Transverse colon (tissue), 4 donors: ENCODE measurements at regions not wholly inside any gene's neighbourhood (a gene's known extent, or its start where the extent isn't known, plus 50 kb on each side); places are given as distances from the start of the nearest gene placed in this dataset.

Source experiments
- CTCF ChIP-seq, 5 experiments: fragments of 200-600 bp in 3 of 5; fragments of 450-650 bp in 2 of 5; sonication (generic) in 3 of 5; IDR thresholded peaks; 1 replicate in 2 of 5; 2 replicates in 3 of 5; pipeline ENCODE4 v1.5.1; 2016 to 2017; ENCODE audit warnings: antibody characterized with exemption in 5 of 5, inconsistent platforms in 3 of 5, mild to moderate bottlenecking in 2 of 5, moderate library complexity in 1 of 5
- POLR2AphosphoS5 ChIP-seq, 3 donors: sonication (generic); formaldehyde crosslinking; IDR thresholded peaks; one replicate each; pipeline ENCODE4 v1.6.1; 2016; ENCODE audit warnings: antibody characterized with exemption in 3 of 3

DNA sequence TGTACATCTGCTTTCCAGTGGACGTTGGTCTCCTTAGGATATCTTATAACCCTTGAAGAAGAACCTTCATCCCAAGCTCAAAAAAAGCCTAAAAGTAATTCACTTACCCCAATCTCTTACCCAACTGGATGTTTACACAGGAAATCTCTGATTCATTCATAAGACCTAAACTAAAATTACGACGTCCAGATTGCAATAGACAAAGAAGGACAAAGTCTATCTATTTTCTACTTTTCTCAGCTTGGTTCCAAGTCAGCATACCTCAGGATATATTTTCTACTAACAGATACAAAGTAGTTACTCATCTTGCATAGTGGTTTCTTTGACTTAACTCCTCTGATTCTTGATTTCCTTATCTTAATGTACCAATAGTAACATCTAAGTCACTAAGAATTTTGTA, 669.9 kb downstream of the OTOL1 start:
- no peak for TF ChIP-seq CTCF (IDR thresholded peaks at IDR 0.05)
- no peak for TF ChIP-seq POLR2AphosphoS5 (IDR thresholded peaks at IDR 0.05)
